B cell (primary cell): ENCODE measurements at regions not wholly inside any gene's neighbourhood (a gene's known extent, or its start where the extent isn't known, plus 50 kb on each side); places are given as distances from the start of the nearest gene placed in this dataset.
"Not testable (repeated sequence)": the region's sequence is repeated elsewhere in the genome, so short reads cannot be mapped to it uniquely, and the experiment has no call there.

Experiments used
- ATAC-seq: fragments of 200-7000 bp; cut with Tn5 transposase; one replicate; pipeline ENCODE4 v1.10.0; 2021; ENCODE audit warnings: low read depth, mild to moderate bottlenecking, moderate number of reproducible peaks, moderate library complexity
- CTCF ChIA-PET: fragments of 350-600 bp; sonication (Branson Sonifier 250); formaldehyde crosslinking; loops from one replicate; lab custom pipeline; 2021; ENCODE audit warnings: antibody characterized with exemption, inconsistent platforms; lab: Charles Lee
- POLR2A ChIA-PET: fragments of 350-600 bp; sonication (Branson Sonifier 250); formaldehyde crosslinking; loops from one replicate; lab custom pipeline; 2021; ENCODE audit warnings: antibody characterized with exemption; lab: Charles Lee
- DNase-seq: peaks from one replicate; pipeline ENCODE4 v3.0.0; 2013
- H2AFZ ChIP-seq: 2 replicates; pipeline ENCODE4 v1.6.1; 2012; ENCODE audit warnings: mild to moderate bottlenecking, low read depth, low read length; ENCODE audit not compliant: insufficient read depth, poor library complexity, severe bottlenecking
- H3K27ac ChIP-seq, 2 donors: 1 replicate in 1 of 2; 2 replicates in 1 of 2; pipeline ENCODE4 v1.5.1; 2012 to 2013; ENCODE audit warnings: low read length in 2 of 2, mild to moderate bottlenecking in 2 of 2, moderate library complexity in 1 of 2
- H3K27me3 ChIP-seq, 4 experiments: fragments of 200-600 bp in 1 of 4; sonication (generic) in 1 of 4; replicated peaks in 1 of 4; 1 replicate in 2 of 4; 2 replicates in 2 of 4; pipeline versions ENCODE4 v1.6.1 to v1.7.0; 2013 to 2016; ENCODE audit warnings: low read length in 3 of 4, mild to moderate bottlenecking in 2 of 4, mixed read lengths in 1 of 4, moderate library complexity in 1 of 4; ENCODE audit not compliant: insufficient read depth in 4 of 4, control insufficient read depth in 3 of 4; ENCODE audit errors: control extremely low read depth in 1 of 4
- H3K36me3 ChIP-seq, 2 experiments: replicated peaks in 1 of 2; 1 replicate in 1 of 2; 2 replicates in 1 of 2; pipeline versions ENCODE4 v1.6.1 to v1.7.1; 2013; ENCODE audit warnings: low read length in 1 of 2; ENCODE audit not compliant: insufficient read depth in 2 of 2, control insufficient read depth in 1 of 2; ENCODE audit errors: control extremely low read depth in 1 of 2, extremely low read depth in 1 of 2
- H3K4me1 ChIP-seq, 2 donors: fragments of 200-600 bp in 1 of 2; sonication (generic) in 1 of 2; 1 replicate in 1 of 2; 2 replicates in 1 of 2; pipeline versions ENCODE4 v1.5.1 to v1.6.1; 2013 to 2017; ENCODE audit warnings: low read length in 2 of 2; ENCODE audit not compliant: control insufficient read depth in 2 of 2, insufficient read depth in 2 of 2
- H3K4me2 ChIP-seq: replicated peaks from 2 replicates; pipeline ENCODE3; 2012; ENCODE audit warnings: mild to moderate bottlenecking, low read depth, low read length; ENCODE audit not compliant: poor library complexity, severe bottlenecking
- H3K4me3 ChIP-seq, 5 experiments: fragments of 200-600 bp in 1 of 5; sonication (generic) in 1 of 5; 1 replicate in 3 of 5; 2 replicates in 2 of 5; pipeline versions ENCODE4 v1.5.1 to v1.7.0; 2011 to 2016; ENCODE audit warnings: low read length in 4 of 5, mild to moderate bottlenecking in 4 of 5, low read depth in 2 of 5, control low read depth in 1 of 5, moderate library complexity in 1 of 5; ENCODE audit not compliant: insufficient read depth in 1 of 5; ENCODE audit errors: control extremely low read depth in 1 of 5, extremely low read depth in 1 of 5
- H3K79me2 ChIP-seq: fragments of 200-600 bp; sonication (generic); one replicate; pipeline ENCODE4 v1.6.0; 2016; ENCODE audit warnings: low read length; ENCODE audit not compliant: control insufficient read depth, insufficient read depth
- H3K9ac ChIP-seq: fragments of 200-600 bp; sonication (generic); 2 replicates; pipeline ENCODE4 v1.6.1; 2017; ENCODE audit warnings: mild to moderate bottlenecking, low read length, moderate library complexity
- H3K9me3 ChIP-seq, 3 donors: one replicate each; pipeline versions ENCODE4 v1.6.1 to v1.7.1; 2013; ENCODE audit warnings: low read length in 2 of 3; ENCODE audit not compliant: control insufficient read depth in 2 of 3, insufficient read depth in 1 of 3; ENCODE audit errors: control extremely low read depth in 1 of 3
- H4K20me1 ChIP-seq: 2 replicates; pipeline ENCODE4 v1.6.0; 2012; ENCODE audit warnings: mild to moderate bottlenecking, low read length; ENCODE audit not compliant: insufficient read depth, control insufficient read depth, poor library complexity, severe bottlenecking
- H3K27ac Mint-ChIP-seq: one replicate; pipeline ENCODE4 v1.8.0; 2021; ENCODE audit warnings: mixed read lengths
- H3K27me3 Mint-ChIP-seq: one replicate; pipeline ENCODE4 v1.8.0; 2021; ENCODE audit warnings: mixed read lengths
- H3K4me1 Mint-ChIP-seq: one replicate; pipeline ENCODE4 v1.8.0; 2021; ENCODE audit warnings: mixed read lengths
- H3K4me3 Mint-ChIP-seq: one replicate; pipeline ENCODE4 v1.8.0; 2021; ENCODE audit warnings: mixed read lengths
- H3K9me3 Mint-ChIP-seq: one replicate; pipeline ENCODE4 v1.8.0; 2022; ENCODE audit warnings: mixed read lengths; ENCODE audit not compliant: insufficient read depth
- WGBS: methylation state at CpG from one replicate; pipeline ENCODE4 v1.1.5; 2013; ENCODE audit warnings: missing lambda C conversion rate; ENCODE audit not compliant: insufficient coverage; 5-methylcytosine and 5-hydroxymethylcytosine counted together
- intact Hi-C: fragments of 100-400 bp; cut with micrococcal nuclease; formaldehyde crosslinking; loops from one replicate; pipeline ENCODE4 v1.10.0; 2022

- H3K27ac ChIP-seq, CTCF ChIA-PET, H3K9ac ChIP-seq, H3K9me3 ChIP-seq, ATAC-seq, intact Hi-C loops, H3K36me3 ChIP-seq, H3K4me2 ChIP-seq, POLR2A ChIA-PET, H3K27me3 ChIP-seq, H4K20me1 ChIP-seq, H3K9me3 Mint-ChIP-seq, H3K27me3 Mint-ChIP-seq, H3K27ac Mint-ChIP-seq, H2AFZ ChIP-seq, H3K4me3 ChIP-seq, DNase-seq, H3K4me3 Mint-ChIP-seq, H3K4me1 ChIP-seq, H3K4me1 Mint-ChIP-seq, H3K79me2 ChIP-seq: not testable (repeated sequence)
- no CpG with 5 or more reads among the region's 7 CpGs for WGBS
These were observed 149.1 kb downstream of the GOLGA8K start for GRCh38 chr15:32253958-32254357.

- POLR2A ChIA-PET, H3K4me1 Mint-ChIP-seq, H3K9me3 ChIP-seq, DNase-seq, H2AFZ ChIP-seq, H3K27ac ChIP-seq, CTCF ChIA-PET, H3K27ac Mint-ChIP-seq, H3K79me2 ChIP-seq, H3K9ac ChIP-seq, H3K27me3 ChIP-seq, H3K4me3 Mint-ChIP-seq, H3K4me2 ChIP-seq, H3K4me1 ChIP-seq, intact Hi-C loops, H3K9me3 Mint-ChIP-seq, H3K36me3 ChIP-seq, ATAC-seq, H3K27me3 Mint-ChIP-seq, H3K4me3 ChIP-seq, H4K20me1 ChIP-seq: not testable (repeated sequence)
- WGBS: no CpG with 5 or more reads among the region's 1 CpG
These were observed 153.9 kb downstream of the GOLGA8K start for GRCh38 chr15:32249207-32249606.

DNA sequence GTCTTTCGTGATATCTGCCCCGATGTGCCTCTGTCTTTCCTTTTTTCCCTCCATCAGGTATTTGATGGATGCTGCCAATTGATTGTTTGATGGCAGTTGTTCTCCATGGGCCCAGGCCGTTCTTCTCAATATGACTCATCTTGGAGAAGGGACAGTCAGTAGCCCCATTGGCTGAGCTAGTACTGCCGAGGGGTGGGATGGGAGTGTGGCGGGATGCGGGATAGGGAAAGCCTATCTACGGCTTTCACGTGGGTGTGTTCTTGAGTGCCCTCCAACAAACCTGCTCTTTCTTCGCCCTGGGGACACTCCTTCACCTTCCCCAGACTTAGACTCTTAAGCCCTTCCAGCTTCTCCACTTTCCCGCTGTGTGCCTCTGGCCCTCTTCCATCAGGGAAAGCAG lies 159.4 kb downstream of the GOLGA8K start:
- WGBS: no CpG with 5 or more reads among the region's 10 CpGs
- H2AFZ ChIP-seq, H3K9me3 Mint-ChIP-seq, H4K20me1 ChIP-seq, H3K4me1 Mint-ChIP-seq, POLR2A ChIA-PET, H3K4me2 ChIP-seq, H3K79me2 ChIP-seq, H3K9ac ChIP-seq, H3K36me3 ChIP-seq, ATAC-seq, H3K4me3 ChIP-seq, H3K27ac ChIP-seq, H3K27me3 ChIP-seq, H3K4me1 ChIP-seq, CTCF ChIA-PET, H3K9me3 ChIP-seq, DNase-seq, H3K27ac Mint-ChIP-seq, intact Hi-C loops, H3K4me3 Mint-ChIP-seq, H3K27me3 Mint-ChIP-seq: not testable (repeated sequence)

DNA sequence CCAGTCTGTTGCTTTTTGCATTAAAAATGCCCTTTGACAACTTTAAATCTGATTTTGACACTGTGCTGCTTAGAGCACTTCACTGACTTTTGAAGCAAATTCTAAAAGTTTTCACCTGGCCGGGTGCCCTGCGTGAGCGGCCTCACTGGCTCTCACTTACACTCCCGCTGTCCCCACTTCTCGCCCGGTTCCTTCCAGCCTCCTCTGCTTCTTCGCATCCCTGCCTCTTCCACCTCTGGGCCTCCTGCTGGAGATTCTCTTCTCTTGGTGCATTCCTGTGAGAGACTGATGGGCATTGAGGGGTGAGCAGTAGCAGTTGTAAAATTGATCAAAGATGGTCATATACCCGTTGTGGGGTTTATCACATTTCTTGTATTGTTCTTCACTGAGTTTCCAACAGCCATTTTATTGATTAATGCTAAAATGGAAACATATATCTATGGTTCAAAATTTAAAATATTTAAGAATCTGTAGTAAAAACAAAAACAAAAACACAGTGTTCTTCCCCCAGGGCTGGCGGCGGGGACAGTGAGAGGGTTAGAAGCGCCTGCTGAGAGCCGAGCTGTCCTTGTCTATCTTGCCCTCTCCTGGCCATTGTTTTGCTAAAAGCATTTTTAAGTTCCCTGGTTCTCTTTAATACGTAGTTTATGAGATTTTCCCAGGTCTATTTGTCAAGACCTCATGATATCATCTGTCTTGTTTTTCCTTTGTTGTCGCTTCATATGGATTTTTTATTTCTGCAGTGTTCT lies 160.1 kb downstream of the GOLGA8K start:
- H3K9me3 ChIP-seq, H3K27ac Mint-ChIP-seq, H3K4me1 ChIP-seq, H3K4me2 ChIP-seq, H3K27me3 Mint-ChIP-seq, H3K27ac ChIP-seq, H3K9me3 Mint-ChIP-seq, intact Hi-C loops, H2AFZ ChIP-seq, H3K9ac ChIP-seq, H3K4me1 Mint-ChIP-seq, H3K4me3 ChIP-seq, CTCF ChIA-PET, H3K79me2 ChIP-seq, DNase-seq, H3K27me3 ChIP-seq, H3K36me3 ChIP-seq, ATAC-seq, POLR2A ChIA-PET, H3K4me3 Mint-ChIP-seq, H4K20me1 ChIP-seq: not testable (repeated sequence)
- no CpG with 5 or more reads among the region's 14 CpGs for WGBS
